B cell (primary cell): ENCODE measurements at regions not wholly inside any gene's neighbourhood (a gene's known extent, or its start where the extent isn't known, plus 50 kb on each side); places are given as distances from the start of the nearest gene placed in this dataset.
A peak's percentile ranks its signal among the peaks of the same experiment; 100 is the strongest.

Experiments used
- ATAC-seq: fragments of 200-7000 bp; cut with Tn5 transposase; one replicate; pipeline ENCODE4 v1.10.0; 2021; ENCODE audit warnings: low read depth, mild to moderate bottlenecking, moderate number of reproducible peaks, moderate library complexity
- CTCF ChIA-PET: fragments of 350-600 bp; sonication (Branson Sonifier 250); formaldehyde crosslinking; loops from one replicate; lab custom pipeline; 2021; ENCODE audit warnings: antibody characterized with exemption, inconsistent platforms; lab: Charles Lee
- POLR2A ChIA-PET: fragments of 350-600 bp; sonication (Branson Sonifier 250); formaldehyde crosslinking; loops from one replicate; lab custom pipeline; 2021; ENCODE audit warnings: antibody characterized with exemption; lab: Charles Lee
- DNase-seq: peaks from one replicate; pipeline ENCODE4 v3.0.0; 2013
- H2AFZ ChIP-seq: 2 replicates; pipeline ENCODE4 v1.6.1; 2012; ENCODE audit warnings: mild to moderate bottlenecking, low read depth, low read length; ENCODE audit not compliant: insufficient read depth, poor library complexity, severe bottlenecking
- H3K27ac ChIP-seq, 2 donors: 1 replicate in 1 of 2; 2 replicates in 1 of 2; pipeline ENCODE4 v1.5.1; 2012 to 2013; ENCODE audit warnings: low read length in 2 of 2, mild to moderate bottlenecking in 2 of 2, moderate library complexity in 1 of 2
- H3K27me3 ChIP-seq, 4 experiments: fragments of 200-600 bp in 1 of 4; sonication (generic) in 1 of 4; replicated peaks in 1 of 4; 1 replicate in 2 of 4; 2 replicates in 2 of 4; pipeline versions ENCODE4 v1.6.1 to v1.7.0; 2013 to 2016; ENCODE audit warnings: low read length in 3 of 4, mild to moderate bottlenecking in 2 of 4, mixed read lengths in 1 of 4, moderate library complexity in 1 of 4; ENCODE audit not compliant: insufficient read depth in 4 of 4, control insufficient read depth in 3 of 4; ENCODE audit errors: control extremely low read depth in 1 of 4
- H3K36me3 ChIP-seq, 2 experiments: replicated peaks in 1 of 2; 1 replicate in 1 of 2; 2 replicates in 1 of 2; pipeline versions ENCODE4 v1.6.1 to v1.7.1; 2013; ENCODE audit warnings: low read length in 1 of 2; ENCODE audit not compliant: insufficient read depth in 2 of 2, control insufficient read depth in 1 of 2; ENCODE audit errors: control extremely low read depth in 1 of 2, extremely low read depth in 1 of 2
- H3K4me1 ChIP-seq, 2 donors: fragments of 200-600 bp in 1 of 2; sonication (generic) in 1 of 2; 1 replicate in 1 of 2; 2 replicates in 1 of 2; pipeline versions ENCODE4 v1.5.1 to v1.6.1; 2013 to 2017; ENCODE audit warnings: low read length in 2 of 2; ENCODE audit not compliant: control insufficient read depth in 2 of 2, insufficient read depth in 2 of 2
- H3K4me2 ChIP-seq: replicated peaks from 2 replicates; pipeline ENCODE3; 2012; ENCODE audit warnings: mild to moderate bottlenecking, low read depth, low read length; ENCODE audit not compliant: poor library complexity, severe bottlenecking
- H3K4me3 ChIP-seq, 5 experiments: fragments of 200-600 bp in 1 of 5; sonication (generic) in 1 of 5; 1 replicate in 3 of 5; 2 replicates in 2 of 5; pipeline versions ENCODE4 v1.5.1 to v1.7.0; 2011 to 2016; ENCODE audit warnings: low read length in 4 of 5, mild to moderate bottlenecking in 4 of 5, low read depth in 2 of 5, control low read depth in 1 of 5, moderate library complexity in 1 of 5; ENCODE audit not compliant: insufficient read depth in 1 of 5; ENCODE audit errors: control extremely low read depth in 1 of 5, extremely low read depth in 1 of 5
- H3K79me2 ChIP-seq: fragments of 200-600 bp; sonication (generic); one replicate; pipeline ENCODE4 v1.6.0; 2016; ENCODE audit warnings: low read length; ENCODE audit not compliant: control insufficient read depth, insufficient read depth
- H3K9ac ChIP-seq: fragments of 200-600 bp; sonication (generic); 2 replicates; pipeline ENCODE4 v1.6.1; 2017; ENCODE audit warnings: mild to moderate bottlenecking, low read length, moderate library complexity
- H3K9me3 ChIP-seq, 3 donors: one replicate each; pipeline versions ENCODE4 v1.6.1 to v1.7.1; 2013; ENCODE audit warnings: low read length in 2 of 3; ENCODE audit not compliant: control insufficient read depth in 2 of 3, insufficient read depth in 1 of 3; ENCODE audit errors: control extremely low read depth in 1 of 3
- H4K20me1 ChIP-seq: 2 replicates; pipeline ENCODE4 v1.6.0; 2012; ENCODE audit warnings: mild to moderate bottlenecking, low read length; ENCODE audit not compliant: insufficient read depth, control insufficient read depth, poor library complexity, severe bottlenecking
- H3K27ac Mint-ChIP-seq: one replicate; pipeline ENCODE4 v1.8.0; 2021; ENCODE audit warnings: mixed read lengths
- H3K27me3 Mint-ChIP-seq: one replicate; pipeline ENCODE4 v1.8.0; 2021; ENCODE audit warnings: mixed read lengths
- H3K4me1 Mint-ChIP-seq: one replicate; pipeline ENCODE4 v1.8.0; 2021; ENCODE audit warnings: mixed read lengths
- H3K4me3 Mint-ChIP-seq: one replicate; pipeline ENCODE4 v1.8.0; 2021; ENCODE audit warnings: mixed read lengths
- H3K9me3 Mint-ChIP-seq: one replicate; pipeline ENCODE4 v1.8.0; 2022; ENCODE audit warnings: mixed read lengths; ENCODE audit not compliant: insufficient read depth
- EZH2 ChIP-seq: IDR thresholded peaks from 2 replicates; pipeline ENCODE4 v1.6.1; 2012; ENCODE audit warnings: borderline replicate concordance, low read depth, mild to moderate bottlenecking, moderate library complexity, low read length; ENCODE audit not compliant: insufficient read depth, poor library complexity, severe bottlenecking
- WGBS: methylation state at CpG from one replicate; pipeline ENCODE4 v1.1.5; 2013; ENCODE audit warnings: missing lambda C conversion rate; ENCODE audit not compliant: insufficient coverage; 5-methylcytosine and 5-hydroxymethylcytosine counted together
- intact Hi-C: fragments of 100-400 bp; cut with micrococcal nuclease; formaldehyde crosslinking; loops from one replicate; pipeline ENCODE4 v1.10.0; 2022
- TF ChIP-seq, protein P1 (sequence below): fragments of 200-600 bp; IDR thresholded peaks from one replicate; pipeline ENCODE4 v1.8.0; 2022; ENCODE audit warnings: antibody characterized with exemption, mild to moderate bottlenecking

- intact Hi-C loops: loop anchor here (1.0 to 2.0 kb wide), 4 partner anchors 8 to 150 kb away; partner anchors contain the start of gene NEDD9
- H3K4me3 Mint-ChIP-seq: peak overlapping the region; percentile 95
- Histone ChIP-seq H3K27ac (peak overlapping the region; percentile 81 to 85), H3K36me3 (peaks cover 0 to 6% of the 10 kb centered on the region in 2 experiments), H2AFZ (peak overlapping the region; percentile 73), H3K27me3 (no peaks in the 10 kb centered on the region), H3K4me2 (peak overlapping the region; percentile 79), H3K79me2 (peaks cover 54% of the 10 kb centered on the region), H3K4me3 (peak overlapping the region; percentile 62 to 93 (median 80)), H3K4me1 (peaks cover 64 to 74% of the 10 kb centered on the region in 2 donors), H3K9ac (peak overlapping the region; percentile 73), H3K9me3 (no peaks in the 10 kb centered on the region), H4K20me1 (peaks cover 34% of the 10 kb centered on the region)
- TF ChIP-seq EZH2: no peak
- TF ChIP-seq, protein P1, sequence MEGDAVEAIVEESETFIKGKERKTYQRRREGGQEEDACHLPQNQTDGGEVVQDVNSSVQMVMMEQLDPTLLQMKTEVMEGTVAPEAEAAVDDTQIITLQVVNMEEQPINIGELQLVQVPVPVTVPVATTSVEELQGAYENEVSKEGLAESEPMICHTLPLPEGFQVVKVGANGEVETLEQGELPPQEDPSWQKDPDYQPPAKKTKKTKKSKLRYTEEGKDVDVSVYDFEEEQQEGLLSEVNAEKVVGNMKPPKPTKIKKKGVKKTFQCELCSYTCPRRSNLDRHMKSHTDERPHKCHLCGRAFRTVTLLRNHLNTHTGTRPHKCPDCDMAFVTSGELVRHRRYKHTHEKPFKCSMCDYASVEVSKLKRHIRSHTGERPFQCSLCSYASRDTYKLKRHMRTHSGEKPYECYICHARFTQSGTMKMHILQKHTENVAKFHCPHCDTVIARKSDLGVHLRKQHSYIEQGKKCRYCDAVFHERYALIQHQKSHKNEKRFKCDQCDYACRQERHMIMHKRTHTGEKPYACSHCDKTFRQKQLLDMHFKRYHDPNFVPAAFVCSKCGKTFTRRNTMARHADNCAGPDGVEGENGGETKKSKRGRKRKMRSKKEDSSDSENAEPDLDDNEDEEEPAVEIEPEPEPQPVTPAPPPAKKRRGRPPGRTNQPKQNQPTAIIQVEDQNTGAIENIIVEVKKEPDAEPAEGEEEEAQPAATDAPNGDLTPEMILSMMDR: no peak
- ChIA-PET POLR2A (interaction anchor here (0.5 to 2.5 kb wide), 6 partner anchors 9 to 494 kb away, joined by 3 to 8 read pairs (median 3); no protein-coding TSS in a partner anchor), CTCF (interaction anchor here (0.9 to 4.0 kb wide), 6 partner anchors 9 to 210 kb away, joined by 3 to 29 read pairs (median 8); no protein-coding TSS in a partner anchor)
- no peaks in the 10 kb centered on the region for H3K27me3 Mint-ChIP-seq
- DNase-seq (peak; percentile 91), ATAC-seq (peak; percentile 92)
- WGBS: 0% methylated on average over 7 of the region's 13 CpGs
- no peaks in the 10 kb centered on the region for H3K9me3 Mint-ChIP-seq
- peaks cover 83% of the 10 kb centered on the region for H3K4me1 Mint-ChIP-seq
- peak overlapping the region; percentile 88 for H3K27ac Mint-ChIP-seq
Observed at GRCh38 chr6:11381801-11382513, 149.5 kb upstream of the NEDD9 start.
